Activated CD8-positive, alpha-beta memory T cell treated with anti-CD3 and anti-CD28 coated beads for 4 hours (primary cell): ENCODE measurements at regions not wholly inside any gene's neighbourhood (a gene's known extent, or its start where the extent isn't known, plus 50 kb on each side); places are given as distances from the start of the nearest gene placed in this dataset.

ENCODE experiments used
- DNase-seq, 2 donors: peaks; one replicate each; pipeline ENCODE4 v3.0.0-alpha.2; 2020; ENCODE audit warnings: low read depth in 2 of 2

- DNase-seq: no peak
These were observed 78.0 kb upstream of the NHSL1 start for GRCh38 chr6:138577151-138577915.

DNA sequence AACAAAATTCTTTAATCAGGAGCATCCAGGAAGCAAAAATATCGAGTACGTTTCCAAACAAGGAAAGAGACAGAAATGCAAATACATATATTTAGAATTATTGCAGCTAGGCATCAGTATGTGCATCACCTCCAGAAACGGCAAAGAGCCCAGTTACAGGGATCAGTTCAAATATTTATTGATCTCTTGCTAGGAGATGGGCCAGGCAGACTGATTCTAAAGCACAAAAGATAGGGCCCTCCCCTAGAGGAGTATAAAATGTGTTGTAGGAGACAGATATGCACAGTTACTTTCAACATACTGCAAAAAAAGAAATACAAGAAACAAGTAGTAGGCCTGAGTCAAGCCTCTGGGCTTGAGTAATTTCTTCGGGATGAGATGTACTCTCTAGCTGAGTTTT lies 80.7 kb upstream of the NHSL1 start:
- no peak for DNase-seq

GRCh38 chr6:138580801-138581200 lies 81.5 kb upstream of the NHSL1 start:
- no peak for DNase-seq

DNA sequence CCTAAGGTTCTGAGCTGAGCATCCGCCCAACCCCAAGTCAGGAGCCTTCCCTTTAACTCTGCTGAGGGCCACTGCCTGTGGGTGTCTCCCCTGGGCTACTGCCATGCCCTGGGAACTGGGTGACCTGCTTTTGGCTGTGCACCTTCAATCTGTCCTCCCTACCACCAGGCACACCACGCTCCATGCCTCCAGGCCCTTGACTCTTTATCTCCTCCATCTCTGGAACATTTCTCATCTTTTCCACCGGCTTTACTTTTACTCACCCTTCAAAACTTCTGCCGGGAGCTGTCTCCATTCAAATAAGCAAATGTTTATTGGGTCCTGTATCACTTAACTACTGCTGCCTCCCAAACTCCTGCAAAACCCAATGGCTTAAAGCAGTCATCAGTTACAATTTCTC lies 83.3 kb upstream of the NHSL1 start:
- no peak for DNase-seq

DNA sequence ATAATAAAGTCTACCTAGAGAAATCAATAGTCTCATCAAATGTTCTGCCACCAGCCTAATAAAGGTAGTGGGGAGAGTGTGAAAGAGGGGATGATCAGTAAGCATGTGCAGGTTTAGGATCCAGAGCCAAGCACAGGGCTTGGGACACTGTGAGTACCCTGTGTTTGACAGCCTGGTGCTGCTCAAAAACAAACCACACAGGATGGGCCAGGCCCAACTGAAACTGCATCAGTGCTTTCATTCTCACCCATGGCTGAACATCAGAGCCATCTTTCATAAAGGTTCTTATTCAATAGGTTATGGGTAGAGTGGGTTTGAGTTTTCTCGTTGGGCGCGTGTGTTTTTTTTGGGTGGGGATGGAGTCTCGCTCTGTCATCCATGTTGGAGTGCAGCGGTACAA lies 87.3 kb upstream of the NHSL1 start:
- no peak for DNase-seq

DNA sequence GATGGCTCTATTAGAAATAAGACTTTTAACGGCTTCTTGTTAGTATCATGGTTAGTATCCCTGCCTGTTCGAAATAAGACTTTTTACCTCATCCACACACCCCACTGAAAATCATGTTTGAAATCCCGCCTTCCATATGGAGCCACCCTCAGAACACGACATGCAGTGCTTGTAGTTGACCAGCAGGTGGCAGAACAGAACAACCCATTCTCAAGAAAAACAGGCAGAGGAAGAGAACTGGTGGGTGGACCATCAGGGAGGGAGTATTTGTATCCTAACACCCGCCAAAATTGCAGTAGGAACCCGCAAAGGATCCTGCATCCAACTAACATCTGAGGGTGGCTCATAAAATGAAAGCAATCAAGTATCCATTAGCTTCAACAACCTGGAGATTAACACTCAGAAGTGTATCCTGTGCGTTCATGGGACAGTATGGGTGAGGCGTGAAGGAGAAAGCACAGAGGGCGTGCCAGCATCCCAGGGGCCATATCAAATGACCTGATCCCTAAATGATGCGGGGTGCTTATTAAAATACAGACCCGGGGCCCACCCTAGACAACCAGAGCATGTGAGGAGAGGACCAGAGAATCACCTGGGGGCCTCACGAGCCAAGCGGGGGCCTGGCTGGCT lies 89.6 kb upstream of the NHSL1 start:
- peak in 1 of 2 donors; percentile 10 for DNase-seq

DNA sequence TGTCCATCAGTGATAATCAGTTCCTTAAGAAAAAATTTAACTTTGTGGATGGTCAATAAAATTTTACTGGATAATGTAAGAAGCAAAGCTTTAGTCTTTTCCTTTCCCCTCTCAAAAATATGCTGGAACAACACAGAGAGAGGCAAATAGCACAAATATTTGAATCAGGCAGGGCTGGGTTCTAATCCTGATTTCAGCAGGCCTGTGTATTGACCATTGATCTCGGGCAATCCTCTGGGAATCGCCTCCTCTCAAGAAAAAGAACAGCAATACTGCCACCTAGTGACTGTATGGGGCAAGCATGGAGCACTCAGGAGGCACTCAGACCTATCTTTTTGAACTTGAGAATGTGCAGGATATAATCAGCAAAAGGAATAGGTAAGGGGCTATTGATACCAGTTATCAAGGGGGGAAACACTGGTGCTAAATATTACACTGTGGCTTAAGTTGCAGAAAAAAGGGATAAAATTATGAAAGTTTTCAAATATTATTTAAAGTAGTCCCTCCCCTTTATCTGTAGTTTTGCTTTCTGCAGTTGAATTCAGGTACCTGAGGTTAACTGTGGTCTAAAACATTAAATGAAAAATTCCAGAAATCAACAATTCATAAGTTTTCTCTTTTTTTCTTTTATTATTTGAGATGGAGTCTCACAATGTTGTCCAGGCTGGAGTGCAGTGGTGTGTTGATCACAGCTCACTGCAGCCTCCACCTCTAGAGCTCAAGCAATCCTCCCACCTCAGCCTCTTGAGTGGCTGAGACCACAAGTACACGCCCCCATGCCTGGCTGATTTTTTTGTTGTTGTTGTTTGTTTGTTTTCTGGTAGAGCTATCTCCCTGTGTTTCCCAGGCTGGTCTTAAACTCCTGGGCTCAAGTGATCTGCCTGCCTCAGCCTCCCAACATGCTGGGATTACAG lies 91.8 kb upstream of the NHSL1 start:
- no peak for DNase-seq

DNA sequence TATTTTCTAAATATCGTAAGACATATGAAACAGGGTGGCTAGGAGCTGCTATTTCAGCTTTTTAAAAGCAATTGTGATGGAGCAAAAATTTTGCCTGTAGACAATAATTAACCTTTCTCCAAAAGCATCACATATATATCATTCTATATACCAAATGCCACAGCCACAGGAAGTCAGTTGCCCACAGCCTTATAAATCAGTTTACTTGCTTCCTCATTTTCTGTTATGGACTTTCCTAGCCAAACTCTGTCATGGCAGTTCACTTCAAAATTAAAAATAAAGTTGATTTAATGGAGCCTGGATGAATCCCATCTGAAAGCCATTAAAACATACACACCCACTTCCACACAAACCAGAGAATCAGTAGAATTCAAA lies 93.4 kb upstream of the NHSL1 start:
- no peak for DNase-seq

DNA sequence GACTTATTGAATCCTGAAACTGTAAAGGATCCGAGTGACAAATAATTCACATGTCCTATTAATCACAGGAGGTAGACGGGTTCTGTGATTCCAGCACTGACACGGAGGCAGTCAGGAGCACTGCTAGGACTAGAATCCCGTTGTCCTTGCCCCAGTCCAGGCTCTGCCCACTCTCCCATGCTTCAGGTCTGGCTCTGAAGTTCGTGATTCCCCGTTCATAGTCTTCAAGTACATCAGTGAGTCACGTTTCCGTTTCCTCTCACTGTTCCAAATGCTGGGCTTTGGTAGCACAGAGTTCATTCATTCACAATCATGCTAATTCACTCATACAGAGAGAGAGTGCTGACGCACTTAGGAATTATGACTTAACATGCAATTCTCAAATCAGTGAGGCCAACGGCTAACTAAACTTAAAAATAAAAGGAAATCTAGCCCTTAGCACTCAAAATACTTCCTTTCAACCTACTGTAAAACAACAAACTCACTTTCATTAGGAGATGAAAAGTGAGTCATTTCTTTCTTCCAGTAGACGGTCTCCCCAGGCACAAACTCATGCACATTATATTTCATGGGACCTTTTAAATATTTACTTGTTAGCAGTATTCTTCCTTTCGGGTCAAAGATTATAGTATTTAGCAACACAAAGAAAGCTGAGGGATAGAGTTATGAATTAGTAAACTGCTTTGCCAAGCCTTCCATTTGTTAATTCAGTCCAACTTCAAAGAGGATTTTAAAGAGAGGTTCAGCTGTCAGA lies 94.0 kb upstream of the NHSL1 start:
- no peak for DNase-seq

DNA sequence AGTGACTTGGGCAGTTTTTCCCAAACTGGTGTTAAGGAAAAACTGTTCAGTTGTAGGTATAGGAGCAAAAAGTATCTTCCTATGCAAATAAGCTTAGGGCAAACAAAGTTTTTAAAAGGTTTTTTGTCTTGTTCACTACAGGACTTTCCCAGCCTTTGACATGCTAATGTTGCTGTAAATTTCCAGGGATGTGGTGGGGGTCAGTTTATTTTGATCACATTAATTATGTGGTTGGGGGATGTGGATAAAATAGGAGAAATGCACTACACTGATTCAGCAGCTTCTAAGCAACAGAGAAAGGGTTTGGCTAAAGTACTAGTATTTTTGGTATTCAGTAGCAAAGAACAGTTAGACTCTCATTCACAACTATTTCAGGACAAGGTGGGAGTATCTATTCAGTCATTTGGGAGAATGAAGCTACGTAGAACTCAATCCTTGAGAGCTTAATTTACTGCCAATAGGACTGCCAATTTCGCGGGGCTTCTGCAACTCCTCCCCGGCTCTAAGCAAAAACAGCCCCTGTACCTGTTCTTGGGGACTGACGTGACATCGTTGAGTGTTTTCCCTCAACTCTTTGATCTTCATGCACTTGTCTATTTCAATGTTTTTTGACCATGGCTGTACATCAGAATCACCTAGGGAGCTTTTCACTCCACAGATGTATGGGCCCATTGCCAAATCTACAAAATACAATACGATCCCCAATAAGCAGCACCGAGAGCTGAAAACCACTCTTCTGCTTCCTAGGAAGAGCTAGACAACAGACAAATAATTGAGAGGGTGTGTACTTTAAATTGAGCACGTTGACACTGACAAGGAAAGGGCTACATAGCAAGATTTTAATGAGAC lies 94.8 kb upstream of the NHSL1 start:
- DNase-seq: no peak

DNA sequence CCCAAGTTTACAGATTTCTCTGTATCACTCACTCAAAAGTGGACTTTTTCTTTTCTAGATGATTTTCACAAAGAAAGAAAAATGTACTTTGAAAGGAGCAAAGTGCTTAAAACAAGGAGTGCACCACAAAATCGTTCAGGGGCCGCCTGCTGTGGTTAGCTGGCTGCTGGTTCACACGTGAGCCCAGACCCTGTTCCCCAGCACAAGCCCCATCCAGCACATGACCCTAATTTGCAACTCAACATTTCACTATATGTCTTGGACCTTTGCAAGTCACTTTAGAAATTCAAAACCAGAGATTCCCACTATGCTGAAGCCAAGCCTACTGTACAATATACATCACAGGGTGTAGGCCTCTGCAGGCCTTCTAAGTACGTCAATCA lies 95.5 kb upstream of the NHSL1 start:
- no peak for DNase-seq

- DNase-seq: no peak
These were observed 96.8 kb upstream of the NHSL1 start for GRCh38 chr6:138596126-138596525.

DNA sequence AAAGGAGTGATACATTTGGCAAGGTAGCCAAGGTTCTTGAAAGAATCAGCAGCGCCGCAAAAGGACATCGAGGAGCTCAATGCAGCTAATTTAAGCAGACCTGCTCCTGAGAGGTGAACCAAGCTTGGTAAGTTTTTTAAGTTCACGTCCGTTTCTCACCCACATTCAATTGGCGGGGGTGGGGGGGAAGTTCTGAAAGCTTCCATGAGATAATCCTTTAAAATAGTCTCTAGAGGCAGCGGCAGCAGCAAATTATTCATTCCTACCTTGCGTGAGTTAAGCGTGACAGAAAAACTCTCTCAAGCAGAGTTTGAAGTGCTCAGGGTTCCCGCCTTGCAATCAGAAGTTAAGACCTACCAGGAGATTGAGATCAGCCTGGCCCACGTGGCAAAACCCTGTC lies 97.3 kb upstream of the NHSL1 start:
- DNase-seq: no peak

- no peak for DNase-seq
These were observed 98.0 kb upstream of the NHSL1 start for GRCh38 chr6:138597336-138597735.

DNA sequence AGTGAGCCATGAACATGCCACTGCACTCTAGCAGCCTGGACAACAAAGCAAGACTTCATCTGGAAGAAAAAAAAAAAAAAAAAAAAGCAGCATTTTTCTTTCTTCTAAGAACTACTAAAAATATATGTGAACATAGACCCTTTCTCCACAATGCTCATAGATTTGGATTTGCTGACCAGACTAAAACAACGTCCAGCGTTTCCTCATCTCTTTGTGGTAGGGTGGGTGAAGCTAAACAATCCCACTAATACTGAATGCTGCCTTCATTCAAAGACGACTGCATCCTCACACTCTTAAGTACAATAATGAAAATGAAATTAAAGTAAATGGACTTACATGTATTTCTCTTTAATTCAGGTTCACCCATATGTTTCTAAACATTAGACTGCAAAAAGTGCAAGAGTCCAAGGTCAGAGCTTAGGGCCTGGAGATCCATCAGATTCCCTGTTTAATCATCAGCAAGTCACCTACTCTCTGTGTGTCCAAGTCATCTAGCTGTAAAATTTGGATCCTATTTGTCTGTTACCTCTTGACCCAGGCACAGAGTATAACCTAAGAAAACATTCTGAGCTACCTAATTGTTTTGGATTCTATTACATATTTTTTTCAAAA lies 99.4 kb upstream of the NHSL1 start:
- no peak for DNase-seq

DNA sequence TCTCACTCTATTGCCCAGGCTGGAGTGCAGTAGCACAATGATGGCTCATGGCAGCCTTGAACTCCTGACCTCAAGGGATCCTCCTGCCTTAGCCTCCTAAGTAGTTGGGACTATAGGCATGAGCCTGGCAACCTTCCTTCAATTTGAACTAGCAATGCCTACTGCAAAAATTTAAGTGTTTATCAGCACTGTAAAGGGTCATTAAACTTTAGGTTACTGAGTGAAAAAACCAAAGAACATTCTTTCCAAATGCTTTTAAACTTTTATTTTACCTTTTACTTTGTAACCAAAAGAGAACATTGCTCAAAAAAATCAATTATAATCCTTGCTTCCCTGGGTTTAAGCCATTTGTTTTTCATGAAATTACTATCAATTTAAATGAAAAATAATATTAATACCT lies 101.0 kb upstream of the NHSL1 start:
- DNase-seq: no peak

DNA sequence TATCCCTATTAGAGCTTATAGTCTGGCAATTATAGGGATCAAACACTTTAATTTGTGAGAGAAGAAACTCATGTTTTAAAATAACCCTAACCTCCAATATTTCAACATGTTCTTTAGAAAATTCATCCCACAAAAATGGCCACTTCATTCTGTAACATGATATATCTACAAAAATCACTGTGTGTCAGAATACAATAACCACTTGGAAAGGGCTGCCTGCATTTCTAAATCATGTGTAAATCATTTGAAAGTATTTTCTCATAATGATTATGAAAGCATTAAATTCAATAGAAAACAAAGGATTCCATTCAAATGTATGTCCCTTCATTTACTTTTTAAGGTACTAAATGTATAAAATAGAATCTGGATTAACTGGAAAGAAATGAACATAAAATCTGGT lies 101.4 kb upstream of the NHSL1 start:
- no peak for DNase-seq

DNA sequence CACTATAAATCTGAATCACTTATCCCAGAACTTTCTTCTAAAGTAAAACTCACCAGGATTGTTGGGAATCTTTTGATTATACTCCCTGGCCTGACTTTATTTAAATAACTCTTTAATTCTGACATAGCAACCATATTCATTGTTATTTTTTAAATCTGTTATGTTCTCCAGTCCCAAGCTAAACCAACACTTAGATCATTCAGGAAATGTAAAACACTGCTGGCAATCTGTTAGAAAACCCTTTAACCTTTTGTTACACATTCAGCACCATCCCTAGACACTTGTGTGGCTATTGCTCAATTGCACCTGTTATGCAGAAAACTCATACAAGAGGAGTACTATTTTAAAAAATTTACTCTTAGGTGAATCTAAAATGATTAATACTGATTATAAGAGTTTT lies 101.8 kb upstream of the NHSL1 start:
- no peak for DNase-seq

- no peak for DNase-seq
These were observed 106.7 kb upstream of the NHSL1 start for GRCh38 chr6:138605958-138606357.
